Astrocyte (in vitro differentiated cells and primary cell): ENCODE measurements at regions not wholly inside any gene's neighbourhood (a gene's known extent, or its start where the extent isn't known, plus 50 kb on each side); places are given as distances from the start of the nearest gene placed in this dataset.

ENCODE experiments used
- CTCF ChIP-seq: IDR thresholded peaks from 2 replicates; pipeline ENCODE4 v1.5.1; 2011; ENCODE audit warnings: low read depth, mild to moderate bottlenecking, inconsistent platforms, low read length, moderate library complexity; ENCODE audit not compliant: insufficient read depth
- EZH2 ChIP-seq: IDR thresholded peaks from 2 replicates; pipeline ENCODE4 v1.6.1; 2012; ENCODE audit warnings: mild to moderate bottlenecking, low read length, inconsistent platforms; ENCODE audit not compliant: insufficient read depth

GRCh38 chr21:35219719-35220118, 170.6 kb upstream of the RUNX1 start:
- TF ChIP-seq CTCF (no peak), EZH2 (no peak)
